Heart left ventricle (tissue), 13 donors: ENCODE measurements at regions not wholly inside any gene's neighbourhood (a gene's known extent, or its start where the extent isn't known, plus 50 kb on each side); places are given as distances from the start of the nearest gene placed in this dataset.

Experiments used
- CTCF ChIP-seq, 12 donors: fragments of 200-600 bp; sonication (generic) in 4 of 12; IDR thresholded peaks; one replicate each; pipeline versions ENCODE4 v1.5.0 to v1.8.0; 2018 to 2022; ENCODE audit warnings: antibody characterized with exemption in 12 of 12, mild to moderate bottlenecking in 5 of 12
- POLR2A ChIP-seq, 2 donors: fragments of 450-650 bp; IDR thresholded peaks; one replicate each; pipeline ENCODE4 v1.6.1; 2017; ENCODE audit warnings: antibody characterized with exemption in 2 of 2, mild to moderate bottlenecking in 2 of 2, moderate library complexity in 2 of 2
- donor health status: ischemic (EF 13 %, LVEDD 7.1; RV severe dilation, severe dysfunction).
- donor health status: DM: no; HTN: yes; CAD: no.
- donor health status: DM: no; HTN: no; CAD: no.
- donor health status: ischemic (EF 25% LVEDD 6.9; RV normal size, moderate dysfunction).
- donor health status: ischemic (EF 25% LVEDD 5.7; RV mildly dilated, moderate dysfunction).
- donor health status: ischemic (EF 35%, LVEDD 5.7; RV mildly dilated, moderate dysfunction).
- donor health status: nonischemic (EF 11% LVEDD 7.7; RV severe dilation, severe dysfunction).
- donor health status: DM: yes; HTN: yes; CAD: no.
- donor health status: PGD.
- donor health status: ischemic (EF 29% LVEDD 5.4; RV normal size, mild dysfunction).
- donor health status: nonischemic (EF 23%, LVEDD 6.1; RV moderate dilation, normal function).

GRCh38 chr13:91172160-91172559 is 175.3 kb upstream of the MIR17HG start:
- TF ChIP-seq POLR2A (IDR thresholded peaks at IDR 0.05) (no peak), CTCF (IDR thresholded peaks at IDR 0.05) (no peak)
